RKO (cell line): ENCODE measurements at regions not wholly inside any gene's neighbourhood (a gene's known extent, or its start where the extent isn't known, plus 50 kb on each side); places are given as distances from the start of the nearest gene placed in this dataset.

ENCODE experiments used
- DNase-seq: peaks from one replicate; pipeline ENCODE4 v3.0.0-alpha.2; 2016; ENCODE audit warnings: low spot score

DNA sequence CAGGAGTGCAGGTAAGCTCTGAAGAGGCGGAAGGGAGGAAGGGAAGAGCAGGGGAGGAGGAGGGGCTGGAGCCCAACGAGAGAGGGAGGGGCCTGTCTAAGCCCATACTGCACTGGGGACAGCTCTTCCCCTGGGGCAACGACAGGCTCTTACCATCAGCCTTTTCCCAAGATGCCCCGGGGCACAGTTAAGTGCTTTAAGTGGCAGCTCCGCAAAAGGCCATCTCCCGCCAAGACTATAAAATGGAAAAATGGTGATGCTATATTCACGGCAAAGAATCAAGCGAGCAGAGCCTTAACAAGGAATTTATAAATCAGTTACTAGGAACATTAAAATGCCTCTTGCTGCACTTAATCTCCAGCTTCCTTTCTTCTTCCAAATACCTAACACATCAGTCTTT lies 110.2 kb upstream of the NLRP1 start:
- no peak for DNase-seq

DNA sequence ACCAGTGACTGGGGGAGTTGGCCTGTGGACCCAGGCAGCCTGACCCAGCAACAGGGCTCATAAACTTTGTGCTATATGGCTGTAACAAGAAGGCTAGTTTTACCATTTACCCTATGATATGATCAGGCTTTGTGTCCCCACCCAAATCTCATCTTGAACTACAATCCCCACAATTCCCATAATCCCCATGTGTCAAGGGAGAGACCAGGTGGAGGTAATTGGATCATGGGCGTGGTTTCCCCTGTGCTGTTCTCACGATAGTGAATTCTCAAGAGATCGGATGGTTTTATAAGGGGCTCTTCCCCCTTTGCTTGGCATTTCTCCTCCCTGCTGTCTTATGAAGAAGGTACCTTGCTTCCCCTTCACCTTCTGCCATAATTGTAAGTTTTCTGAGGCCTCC lies 111.2 kb upstream of the NLRP1 start:
- DNase-seq, result no peak

DNA sequence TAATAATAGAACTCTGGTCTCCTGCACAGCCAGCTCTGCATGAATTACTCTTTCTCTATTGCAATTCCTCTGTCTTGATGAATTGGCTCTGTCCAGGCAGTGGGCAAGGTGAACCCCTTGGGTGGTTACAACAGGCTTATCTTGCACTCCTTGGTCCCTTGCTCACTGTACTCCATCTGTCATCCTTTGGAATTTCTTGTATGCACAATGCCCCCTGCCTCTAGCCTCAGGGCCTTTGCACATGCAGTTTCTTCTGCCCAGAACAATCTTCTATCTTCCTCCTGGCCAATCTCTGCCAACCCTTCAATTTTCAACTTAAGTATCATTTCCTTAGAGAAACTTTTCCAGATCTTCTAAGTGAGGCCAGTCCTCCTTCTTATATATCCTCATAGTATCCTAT lies 114.7 kb upstream of the NLRP1 start:
- no peak for DNase-seq

DNA sequence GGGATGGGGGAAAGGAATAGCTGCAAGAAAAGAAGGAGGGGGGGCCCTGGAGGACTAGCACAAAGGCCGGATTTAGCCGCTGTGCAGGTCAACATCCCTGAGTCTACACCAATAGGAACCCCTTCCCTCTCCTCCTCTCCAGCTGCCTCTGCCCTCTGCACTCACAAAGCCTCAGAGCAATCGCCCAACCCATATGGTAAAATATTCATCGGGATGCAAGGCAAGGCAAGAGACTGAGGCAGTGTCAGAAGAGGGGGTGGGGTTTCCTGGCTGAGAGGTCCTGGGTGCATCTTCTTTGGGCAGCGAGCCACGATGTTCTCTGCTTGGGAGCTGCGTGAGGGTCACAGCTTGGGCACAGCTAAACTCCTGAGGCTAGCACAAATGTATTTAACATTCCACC lies 115.5 kb upstream of the NLRP1 start:
- DNase-seq, result no peak

DNA sequence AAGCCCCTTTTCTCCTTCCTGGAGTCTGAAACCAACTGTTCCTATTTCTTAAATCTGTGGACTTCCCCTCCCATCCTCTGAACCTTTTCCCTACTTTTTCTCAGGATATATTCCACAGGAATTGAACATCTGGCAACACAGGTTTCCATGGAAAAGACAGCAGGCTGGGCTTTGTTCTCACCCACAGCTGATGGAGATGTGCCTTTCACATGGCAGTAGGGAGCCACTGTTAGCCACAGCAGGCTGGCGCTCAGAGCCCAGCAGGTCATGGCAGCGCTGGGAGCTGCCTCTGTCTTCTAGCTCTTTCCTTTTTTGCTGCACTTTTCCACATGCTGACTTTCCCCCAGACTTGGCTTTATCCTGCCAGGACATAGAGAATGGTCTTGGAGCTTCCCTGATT lies 116.4 kb upstream of the NLRP1 start:
- no peak for DNase-seq

DNA sequence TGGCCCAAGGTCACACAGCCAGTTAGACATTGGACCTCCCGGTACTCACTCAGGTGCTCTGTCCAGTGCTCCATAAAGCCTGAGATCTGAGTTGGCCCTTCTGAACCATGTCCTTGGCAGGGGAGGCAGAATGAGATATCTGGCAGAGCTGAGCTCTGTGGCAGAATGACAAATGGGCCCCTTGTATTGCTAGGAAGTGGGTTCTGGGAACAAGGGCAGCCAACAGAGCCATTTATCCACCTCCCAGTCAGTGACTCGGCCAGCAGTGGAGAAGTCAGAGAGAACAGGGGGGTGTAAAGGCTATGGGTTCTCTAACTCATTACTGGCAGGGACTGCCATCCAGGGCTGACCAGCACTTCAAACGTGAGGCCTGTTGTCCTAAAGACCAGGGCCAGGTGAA lies 117.1 kb upstream of the NLRP1 start:
- no peak for DNase-seq

DNA sequence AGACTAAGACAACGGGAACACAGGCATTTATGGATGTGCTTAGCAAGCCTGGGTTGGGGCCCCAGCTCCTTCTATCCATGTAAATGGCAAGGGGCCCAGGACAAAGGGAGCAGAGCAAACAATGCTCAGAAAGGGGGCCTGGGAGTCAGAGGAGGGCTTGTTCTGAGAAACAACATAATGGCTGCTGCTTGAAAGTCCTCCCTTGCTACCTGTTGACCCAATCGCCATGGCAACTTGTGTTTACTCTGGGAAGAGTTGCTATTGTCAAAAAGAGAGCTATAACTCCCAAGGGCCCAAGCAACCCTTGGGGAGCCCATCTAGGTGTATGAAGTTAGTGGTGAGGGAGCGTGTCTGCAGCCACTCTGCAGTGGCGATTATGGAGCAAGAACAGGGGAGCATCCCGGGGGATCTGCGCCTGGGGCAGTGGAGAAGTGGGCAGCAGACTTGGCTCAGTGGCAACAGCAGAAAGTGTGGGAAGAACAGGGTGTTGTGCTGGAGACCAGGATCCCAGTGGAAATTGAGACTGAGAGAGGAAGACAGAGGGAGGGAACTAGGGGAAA lies 118.7 kb upstream of the NLRP1 start:
- DNase-seq, result no peak

DNA sequence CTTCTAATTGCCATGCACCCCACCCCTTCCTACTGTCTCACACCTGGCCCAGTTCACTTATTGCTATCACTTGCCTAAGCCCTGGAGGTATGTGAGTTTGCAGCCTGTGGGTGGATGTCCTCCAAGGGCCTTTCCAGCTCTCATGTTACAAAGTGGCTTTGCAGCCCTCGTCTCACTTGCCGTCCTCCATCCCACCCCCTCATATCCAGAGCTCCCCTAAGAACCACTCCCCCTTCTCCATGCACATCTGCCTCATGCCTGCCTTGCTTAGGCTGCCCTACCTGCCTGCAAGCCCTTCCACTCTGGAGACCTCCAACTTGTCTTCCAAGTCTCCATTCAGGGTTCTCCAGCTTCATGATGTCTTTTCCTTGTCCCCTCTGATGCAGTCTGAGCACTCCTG lies 119.4 kb upstream of the NLRP1 start:
- DNase-seq, result no peak

DNA sequence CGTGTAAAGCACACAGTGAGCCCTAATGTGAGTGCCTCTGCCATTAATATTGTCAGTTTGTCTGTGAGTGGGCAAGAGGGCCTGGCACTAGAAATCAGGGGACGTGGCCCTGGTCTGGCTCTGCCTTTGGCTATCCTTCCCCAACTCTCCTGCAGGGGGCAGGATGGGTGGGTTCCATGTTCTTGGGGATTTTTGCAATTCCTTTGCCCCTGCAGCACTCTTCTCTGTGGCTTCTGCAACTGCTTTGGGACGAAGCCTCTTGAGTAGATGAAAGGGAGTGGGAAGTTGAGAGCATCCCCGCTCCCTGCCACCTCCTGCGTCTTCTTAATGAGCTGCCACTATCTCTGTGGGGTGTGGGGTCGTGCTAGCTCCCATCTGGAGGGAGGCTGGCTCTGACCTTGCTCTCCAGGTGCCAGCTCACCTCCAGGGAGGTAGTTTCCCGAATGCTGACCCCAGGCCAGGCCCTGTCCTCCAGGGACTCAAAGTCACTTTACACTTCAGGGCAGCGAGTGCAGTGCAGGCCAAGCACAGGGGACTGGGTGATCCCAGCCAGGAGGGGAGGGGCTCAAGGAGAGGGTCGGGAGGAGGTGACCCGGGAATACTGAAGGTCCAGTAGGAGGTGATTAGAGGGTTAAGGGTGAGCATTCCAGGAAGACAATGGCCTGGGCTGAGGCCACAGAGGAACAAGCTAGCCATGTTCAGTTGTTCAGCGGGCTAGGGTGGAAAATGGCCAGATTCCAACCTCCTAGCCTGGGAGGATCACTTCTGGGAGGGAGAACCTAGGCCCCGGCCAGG lies 121.0 kb upstream of the NLRP1 start:
- no peak for DNase-seq

DNA sequence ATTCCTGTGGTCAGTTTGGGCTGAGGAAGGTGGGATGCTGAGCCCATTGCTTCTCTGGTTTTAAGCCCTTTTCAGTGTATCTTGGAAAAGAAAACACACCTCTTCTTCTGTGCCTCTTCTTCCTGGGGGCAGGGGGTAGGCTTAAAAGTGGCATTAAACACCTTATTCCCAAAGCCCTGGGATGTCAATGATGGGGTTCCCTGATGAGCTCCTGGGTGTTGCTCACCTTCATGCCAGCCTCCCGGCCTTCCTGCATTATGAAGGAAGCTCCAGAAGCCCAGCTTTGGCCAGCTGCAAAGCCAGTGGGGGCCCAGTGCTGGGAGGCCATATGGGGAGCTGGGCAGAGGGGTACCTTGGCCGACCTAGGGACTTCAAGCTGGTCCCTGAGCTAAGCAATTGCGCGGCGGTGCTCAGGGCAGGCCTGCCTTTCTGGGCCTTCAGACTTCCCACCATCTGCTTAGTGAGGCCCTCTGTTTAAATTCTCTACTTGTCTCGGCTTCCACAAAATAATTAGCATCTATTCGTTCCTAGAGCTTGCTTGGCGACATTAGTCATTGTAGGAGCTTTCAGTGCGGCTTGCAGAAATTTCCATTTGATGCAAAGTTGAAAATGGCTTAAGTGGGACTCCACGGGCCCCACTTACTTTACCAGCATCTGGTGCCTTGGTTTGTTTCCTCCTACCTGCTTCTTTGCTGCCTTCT lies 121.7 kb upstream of the NLRP1 start:
- no peak for DNase-seq

DNA sequence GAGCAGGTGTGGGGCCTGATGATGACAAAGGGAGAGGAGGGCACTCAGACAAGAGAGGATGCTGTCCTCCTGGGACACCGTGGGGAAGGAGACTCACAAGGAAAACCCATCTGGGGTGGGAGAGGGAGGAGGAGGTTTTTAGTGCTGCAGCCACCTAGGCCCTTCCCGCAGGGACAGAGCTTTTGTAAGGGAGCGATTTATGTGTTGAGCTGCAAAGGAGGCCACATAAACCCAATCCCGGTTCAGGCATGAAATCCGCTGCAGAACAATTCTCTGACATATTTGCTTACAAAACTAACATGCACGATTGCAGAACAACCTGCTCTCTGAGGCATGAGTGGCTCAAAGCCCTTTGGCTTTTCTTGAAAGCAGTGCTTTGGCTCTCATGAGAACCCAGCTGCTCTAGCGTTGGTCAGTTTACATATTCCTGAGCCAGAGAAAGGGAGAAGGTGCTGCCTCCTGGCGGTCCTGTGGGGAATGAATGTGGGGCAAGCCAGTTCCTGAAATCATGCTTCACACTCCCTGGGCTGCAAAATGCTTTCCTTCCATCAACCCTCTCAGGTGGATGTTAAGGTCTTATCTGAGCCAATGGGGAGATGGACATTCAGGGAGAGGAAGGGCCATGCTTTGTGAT lies 122.4 kb upstream of the NLRP1 start:
- DNase-seq, result peak; percentile 26

DNA sequence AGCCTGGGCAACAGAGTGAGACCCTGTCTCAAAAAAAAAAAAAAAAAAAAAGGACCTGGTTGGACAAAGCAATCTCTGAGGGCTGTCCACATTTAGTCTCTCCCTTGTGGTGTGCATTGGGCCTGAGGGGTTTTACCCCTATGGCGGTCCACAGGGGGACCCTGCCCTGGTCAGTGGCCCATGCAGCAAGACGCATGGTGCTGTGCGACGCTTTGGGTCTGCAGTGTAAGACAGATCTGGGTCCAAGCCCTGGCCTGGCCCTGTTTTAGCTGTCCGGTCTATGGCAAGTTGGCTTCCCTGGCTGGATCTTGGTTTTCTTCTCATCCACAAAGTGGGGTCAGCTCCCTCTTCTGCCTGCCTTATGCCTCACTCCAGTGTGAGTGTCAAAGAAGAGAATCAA lies 123.2 kb upstream of the NLRP1 start:
- DNase-seq, result no peak

DNA sequence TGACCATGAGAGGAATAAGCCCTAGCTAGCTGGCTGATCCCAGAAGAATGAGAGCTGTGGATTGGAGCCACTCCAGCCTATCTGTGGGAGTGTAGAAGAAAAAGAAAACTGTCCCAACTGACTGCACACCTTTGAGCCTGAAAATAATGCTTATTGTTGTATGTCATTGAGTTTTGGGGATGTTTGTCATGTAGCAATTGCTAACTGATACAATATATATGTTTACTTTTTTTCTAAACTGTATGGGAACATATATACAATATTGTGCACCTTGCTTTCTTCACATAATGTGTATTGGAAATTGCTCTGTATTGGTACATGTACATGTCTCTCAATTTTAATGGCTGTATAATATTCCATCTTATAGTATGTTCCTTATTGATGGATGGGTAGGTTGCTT lies 124.0 kb upstream of the NLRP1 start:
- DNase-seq, result no peak

DNA sequence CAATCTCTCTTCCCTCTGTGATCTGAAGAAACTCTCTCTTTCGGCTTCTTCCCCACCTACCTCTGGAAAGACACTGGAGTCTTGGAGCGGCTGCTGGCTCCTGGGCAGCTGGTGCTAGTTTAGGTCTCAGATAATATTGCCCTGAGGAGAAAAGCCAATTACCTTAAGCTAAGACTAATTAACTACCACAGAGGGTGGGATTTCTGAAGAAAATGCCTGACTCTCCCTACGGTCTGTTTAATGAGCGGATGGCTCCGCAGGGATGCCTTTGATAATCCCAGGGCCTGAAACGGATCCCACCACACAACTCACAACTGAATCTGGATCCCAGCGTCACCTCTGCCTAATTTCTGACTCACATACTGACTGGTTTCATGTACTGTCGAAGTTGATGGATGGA lies 127.0 kb upstream of the NLRP1 start:
- no peak for DNase-seq

DNA sequence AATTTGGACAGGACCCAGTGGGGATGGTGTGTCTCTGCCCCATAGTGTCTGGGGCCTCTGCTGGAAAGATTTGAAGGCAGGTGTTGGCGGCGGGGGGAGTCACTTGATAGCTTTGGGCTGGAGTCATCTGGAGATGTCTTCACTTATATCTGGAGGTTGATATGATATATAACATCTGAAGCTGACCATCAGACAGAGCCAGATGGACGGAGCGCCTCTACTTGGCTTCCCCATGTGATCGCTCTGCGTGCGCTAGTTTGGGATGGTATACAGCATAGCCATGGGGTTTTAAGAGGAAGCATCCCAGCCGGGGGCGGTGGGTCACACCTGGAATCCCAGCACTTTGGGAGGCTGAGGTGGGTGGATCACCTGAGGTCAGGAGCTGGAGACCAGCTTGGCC lies 130.7 kb upstream of the NLRP1 start:
- DNase-seq, result no peak

DNA sequence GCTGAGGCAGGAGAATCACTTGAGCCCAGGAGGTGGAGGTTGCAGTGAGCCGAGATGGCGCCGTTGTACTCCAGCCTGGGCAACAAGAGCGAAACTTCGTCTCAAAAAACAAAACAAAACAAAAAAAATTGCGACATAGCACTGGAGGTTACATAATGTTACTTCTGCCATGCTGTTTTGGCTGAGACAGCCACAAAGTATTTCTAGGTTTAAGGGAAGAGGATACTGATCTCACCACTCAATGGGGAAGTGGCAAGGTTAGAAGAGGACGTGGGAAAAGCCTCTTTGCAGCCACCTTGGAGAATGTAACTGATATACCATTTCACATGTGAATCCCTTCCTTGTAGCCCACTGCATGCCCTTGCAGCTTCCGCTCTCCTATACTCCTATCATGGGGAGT lies 131.2 kb upstream of the NLRP1 start:
- no peak for DNase-seq

DNA sequence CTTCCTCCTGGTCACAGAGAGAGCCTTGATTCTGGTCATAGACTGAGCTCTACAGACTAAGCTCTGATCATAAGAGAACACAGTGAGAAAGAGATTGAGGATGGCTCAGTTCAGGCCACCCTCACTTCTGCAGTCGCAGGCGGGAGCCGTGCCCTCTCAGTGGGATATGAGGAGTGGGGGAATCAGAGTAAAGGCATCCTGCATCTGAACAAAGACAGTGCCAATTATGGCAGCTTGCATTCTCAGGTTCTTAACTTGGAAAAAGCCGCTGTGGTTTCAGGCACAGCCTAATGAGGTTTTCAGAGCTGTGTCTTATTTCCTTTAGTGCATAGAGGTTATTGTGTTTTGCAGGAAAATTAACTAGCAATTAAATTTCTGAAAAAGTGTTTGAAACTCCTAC lies 134.4 kb upstream of the NLRP1 start:
- no peak for DNase-seq

DNA sequence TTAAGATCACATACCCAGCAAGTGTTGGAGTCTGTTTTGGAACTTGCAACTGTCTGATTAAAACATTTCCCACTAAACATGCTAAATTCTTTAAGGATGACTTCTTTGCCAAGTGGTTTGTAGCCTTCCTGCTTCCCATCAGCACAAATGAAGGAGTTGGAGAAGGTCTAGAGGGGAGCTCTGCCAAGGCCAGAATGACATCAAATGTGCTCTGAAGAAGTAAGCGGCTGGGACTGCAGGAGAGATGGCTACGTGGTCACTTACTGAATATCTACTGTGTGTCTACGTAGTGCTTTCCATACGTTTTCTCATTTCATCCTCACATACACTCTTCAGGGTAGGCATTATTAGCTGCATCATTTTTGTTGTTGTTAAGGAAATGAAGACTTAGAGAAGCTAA lies 135.7 kb upstream of the NLRP1 start:
- DNase-seq, result no peak

DNA sequence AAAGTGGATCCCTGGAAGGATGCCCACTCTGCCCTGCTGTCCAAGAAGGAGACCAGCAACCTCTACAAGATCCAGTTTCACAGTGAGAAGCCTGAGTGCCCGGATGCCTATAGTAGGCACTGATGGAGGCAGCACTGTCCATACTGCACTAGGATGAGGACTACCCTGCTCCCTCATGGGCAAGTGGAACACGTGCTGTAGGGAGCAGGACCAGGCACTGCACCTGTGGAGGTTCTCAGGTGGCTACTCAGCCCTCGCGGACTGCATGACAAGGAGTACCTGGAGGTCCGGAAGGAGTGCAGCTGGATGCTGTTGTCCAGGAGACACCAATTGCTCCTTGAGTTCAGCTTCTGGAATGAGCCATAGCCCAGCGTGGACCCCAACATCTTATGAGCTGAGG lies 146.1 kb upstream of the NLRP1 start:
- DNase-seq, result no peak

DNA sequence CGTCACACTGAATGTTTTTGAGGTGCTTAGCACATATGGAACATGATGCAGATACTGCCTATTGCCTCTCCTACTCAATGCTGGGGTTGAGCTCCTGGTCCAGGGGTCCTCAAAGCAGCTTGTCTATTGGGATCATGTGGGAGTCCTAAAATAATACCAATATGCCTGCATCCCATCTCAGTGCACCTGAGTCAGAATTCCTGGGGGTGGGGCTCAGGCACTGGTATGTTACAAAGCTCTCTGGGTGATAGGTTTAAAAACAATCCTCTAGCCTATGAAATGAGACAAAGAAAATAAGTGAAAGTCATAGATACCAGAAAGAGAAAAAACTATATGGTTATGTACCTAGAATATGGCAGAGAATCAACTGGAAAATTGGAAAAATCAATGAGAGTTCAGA lies 156.6 kb upstream of the NLRP1 start:
- no peak for DNase-seq

DNA sequence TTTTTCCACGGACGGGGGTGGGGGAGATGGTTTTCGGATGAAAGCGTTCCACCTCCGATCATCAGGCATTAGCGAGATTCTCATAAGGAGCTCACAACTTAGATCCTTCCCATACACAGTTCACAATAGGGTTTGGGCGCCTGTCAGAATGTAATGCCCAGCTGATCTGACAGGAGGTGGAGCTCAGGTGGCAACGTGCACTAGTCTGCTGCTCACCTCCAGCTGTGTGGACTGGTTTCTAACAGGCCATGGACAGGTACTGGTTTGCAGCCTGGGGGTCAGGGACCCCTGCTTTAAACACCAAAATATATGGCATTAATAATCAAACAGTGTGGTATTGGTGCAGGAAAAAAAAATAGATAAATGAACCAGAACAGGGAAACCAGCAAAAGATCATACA lies 157.5 kb upstream of the NLRP1 start:
- no peak for DNase-seq

DNA sequence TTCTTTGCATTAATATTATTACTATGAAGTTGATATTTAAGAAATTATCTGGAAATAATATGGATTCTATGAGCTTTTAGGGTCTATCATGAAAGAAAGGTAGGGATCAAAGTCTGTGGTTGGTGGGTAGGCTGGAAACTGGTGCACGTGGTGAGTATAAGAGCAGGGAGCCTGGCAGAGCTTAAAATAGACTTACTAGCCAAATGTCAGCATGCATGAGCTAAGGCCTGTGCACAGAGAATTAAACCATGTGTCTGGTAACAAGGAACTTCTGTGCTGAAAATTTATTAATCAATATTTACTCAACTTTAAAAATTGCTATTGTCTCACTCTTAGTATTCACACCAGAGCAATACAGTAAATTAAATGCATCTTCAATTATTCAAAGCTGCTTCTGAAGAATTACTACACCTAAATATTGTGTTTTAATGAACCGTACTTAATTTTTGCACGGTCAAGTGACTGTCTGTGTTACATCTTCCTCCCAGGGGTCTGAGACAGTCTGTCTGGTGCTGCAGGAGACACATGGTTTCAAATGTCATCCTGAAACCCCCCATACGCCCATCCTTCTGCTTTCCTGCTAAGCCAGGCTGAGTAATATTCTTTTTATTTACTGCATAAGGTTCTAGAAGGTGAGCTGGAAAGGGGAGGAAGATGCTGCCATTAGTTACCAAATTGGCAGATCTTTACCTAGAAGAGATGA lies 161.0 kb upstream of the NLRP1 start:
- DNase-seq, result no peak

DNA sequence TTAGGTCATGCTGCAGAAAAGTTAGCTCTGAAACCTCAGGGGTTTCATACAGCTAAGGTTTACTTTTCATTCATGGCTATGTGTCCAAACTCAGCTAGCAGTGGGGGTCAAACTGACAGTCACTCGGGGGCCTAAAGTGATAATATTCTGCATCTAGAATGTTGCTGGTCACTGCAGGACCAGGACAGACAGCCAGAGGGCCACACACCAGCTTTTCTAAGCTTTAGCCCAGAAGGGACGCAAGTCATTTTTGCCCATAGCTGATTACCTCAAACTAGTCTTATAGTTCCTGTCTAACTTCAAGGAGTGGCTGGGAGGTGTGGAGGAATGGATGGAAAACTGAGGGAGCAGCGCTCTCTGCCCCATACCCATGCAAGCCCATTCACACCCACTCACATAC lies 163.0 kb upstream of the NLRP1 start:
- no peak for DNase-seq
